VCaP (cell line): ENCODE measurements at regions not wholly inside any gene's neighbourhood (a gene's known extent, or its start where the extent isn't known, plus 50 kb on each side); places are given as distances from the start of the nearest gene placed in this dataset.
A peak's percentile ranks its signal among the peaks of the same experiment; 100 is the strongest.

Source experiments
- H3K27ac ChIP-seq: fragments of 450-650 bp; 2 replicates; pipeline ENCODE4 v1.5.1; 2017
- CTCF ChIP-seq: fragments of 450-650 bp; conservative IDR thresholded peaks from 2 replicates; pipeline ENCODE4 v1.5.1; 2017; ENCODE audit warnings: mild to moderate bottlenecking, moderate library complexity

GRCh38 chr13:38566519-38566918 lies 120.4 kb upstream of the FREM2 start:
- H3K27ac ChIP-seq, result no peak overlapping the region
- no peak for TF ChIP-seq CTCF

- no peak overlapping the region for H3K27ac ChIP-seq
- TF ChIP-seq CTCF, result no peak
Measured at GRCh38 chr13:38570706-38571105, 116.2 kb upstream of the FREM2 start.

- no peak for TF ChIP-seq CTCF
- H3K27ac ChIP-seq, result no peak overlapping the region
Measured at GRCh38 chr13:38575427-38575826, 111.5 kb upstream of the FREM2 start.

- no peak for TF ChIP-seq CTCF
- H3K27ac ChIP-seq, result no peak overlapping the region
Measured at GRCh38 chr13:38577048-38577447, 109.8 kb upstream of the FREM2 start.

- peak overlapping the region; percentile 32; the same call in 1 of the 2 replicates for H3K27ac ChIP-seq
- peak; percentile 76 for TF ChIP-seq CTCF
Measured at GRCh38 chr13:38582133-38582532, 104.7 kb upstream of the FREM2 start.

- no peak overlapping the region for H3K27ac ChIP-seq
- TF ChIP-seq CTCF, result no peak
Measured at GRCh38 chr13:38590230-38590629, 96.6 kb upstream of the FREM2 start.

GRCh38 chr13:38590796-38591507 lies 95.9 kb upstream of the FREM2 start:
- no peak for TF ChIP-seq CTCF
- H3K27ac ChIP-seq, result no peak overlapping the region
